GM12891 (cell line): ENCODE measurements at regions not wholly inside any gene's neighbourhood (a gene's known extent, or its start where the extent isn't known, plus 50 kb on each side); places are given as distances from the start of the nearest gene placed in this dataset.

Experiments
- POLR2A ChIP-seq: IDR thresholded peaks from 2 replicates; pipeline ENCODE4 v1.6.1; 2011; ENCODE audit warnings: low read depth, low read length, control low read depth
- TAF1 ChIP-seq: IDR thresholded peaks from 2 replicates; pipeline ENCODE4 v1.6.1; 2011; ENCODE audit warnings: low read depth, low read length, control low read depth

GRCh38 chr4:159577241-159577640 is 474.4 kb downstream of the RAPGEF2 start:
- TF ChIP-seq POLR2A, result no peak
- no peak for TF ChIP-seq TAF1
